Gastrocnemius medialis (tissue), 4 donors: ENCODE measurements at regions not wholly inside any gene's neighbourhood (a gene's known extent, or its start where the extent isn't known, plus 50 kb on each side); places are given as distances from the start of the nearest gene placed in this dataset.

Experiments
- ATAC-seq, 2 donors: fragments of 150-250 bp; one replicate each; pipeline ENCODE4 v1.9.1; 2016
- DNase-seq, 2 donors: peaks; one replicate each; pipeline ENCODE4 v3.0.0-alpha.2; 2019
- H3K27ac ChIP-seq, 4 donors: fragments of 200-600 bp; sonication (generic); 1 replicate in 1 of 4; 2 replicates in 3 of 4; pipeline ENCODE4 v1.5.1; 2016 to 2018; ENCODE audit warnings: mild to moderate bottlenecking in 2 of 4, moderate library complexity in 1 of 4
- H3K27me3 ChIP-seq, 3 donors: fragments of 200-600 bp; sonication (generic) in 2 of 3; 1 replicate in 1 of 3; 2 replicates in 2 of 3; pipeline versions ENCODE4 v1.5.1 to v1.6.0; 2016 to 2019; ENCODE audit warnings: mild to moderate bottlenecking in 1 of 3, moderate library complexity in 1 of 3
- H3K36me3 ChIP-seq, 2 donors: fragments of 200-600 bp; sonication (generic) in 1 of 2; one replicate each; pipeline ENCODE4 v1.5.1; 2017 to 2018
- H3K4me1 ChIP-seq, 2 donors: fragments of 200-600 bp; sonication (generic) in 1 of 2; one replicate each; pipeline ENCODE4 v1.5.1; 2016 to 2017; ENCODE audit warnings: mild to moderate bottlenecking in 2 of 2
- H3K4me3 ChIP-seq, 4 donors: fragments of 200-600 bp; sonication (generic) in 3 of 4; 1 replicate in 1 of 4; 2 replicates in 3 of 4; pipeline ENCODE4 v1.5.1; 2016 to 2019; ENCODE audit warnings: mild to moderate bottlenecking in 2 of 4
- H3K9me3 ChIP-seq, 3 donors: fragments of 200-600 bp; sonication (generic) in 2 of 3; 1 replicate in 1 of 3; 2 replicates in 2 of 3; pipeline ENCODE4 v1.5.1; 2016 to 2019
- CTCF ChIP-seq, 5 experiments: fragments of 450-650 bp in 3 of 5; fragments of 200-600 bp in 2 of 5; sonication (generic) in 2 of 5; IDR thresholded peaks in 4 of 5; conservative IDR thresholded peaks in 1 of 5; 1 replicate in 4 of 5; 2 replicates in 1 of 5; pipeline ENCODE4 v1.5.1; 2016 to 2019; ENCODE audit warnings: antibody characterized with exemption in 5 of 5, mild to moderate bottlenecking in 3 of 5, moderate library complexity in 3 of 5
- POLR2A ChIP-seq, 2 donors: fragments of 450-650 bp; IDR thresholded peaks; one replicate each; pipeline ENCODE4 v1.6.1; 2017; ENCODE audit warnings: antibody characterized with exemption in 2 of 2, mild to moderate bottlenecking in 2 of 2, moderate library complexity in 2 of 2
- in situ Hi-C, 4 donors: fragments of 200-750 bp; cut with MboI; loops; one replicate each; pipeline versions ENCODE4 v1.15.0 to v1.8.0; 2017; ENCODE audit warnings: low sequenced_read_pairs in 4 of 4
- intact Hi-C: fragments of 100-400 bp; cut with DNase I; formaldehyde crosslinking; loops from one replicate; pipeline ENCODE4 v1.15.1; 2023; ENCODE audit warnings: low total_unique reads

- Histone ChIP-seq H3K4me1 (no peaks in the 10 kb centered on the region), H3K36me3 (no peaks in the 10 kb centered on the region), H3K4me3 (no peak overlapping the region), H3K27me3 (no peaks in the 10 kb centered on the region), H3K27ac (no peak overlapping the region), H3K9me3 (no peaks in the 10 kb centered on the region)
- ATAC-seq, result no peak
- TF ChIP-seq POLR2A (IDR thresholded peaks at IDR 0.05) (no peak), CTCF (IDR thresholded peaks at IDR 0.05 in 4 of 5, conservative IDR thresholded peaks at IDR 0.05 in 1 of 5) (no peak)
- in situ Hi-C loops (no loop called here), intact Hi-C loops (no loop called here)
- no peak for DNase-seq
Observed at GRCh38 chr6:44676246-44676790, 288.8 kb downstream of the CDC5L start.

- intact Hi-C loops (no loop called here), in situ Hi-C loops (no loop called here)
- no peak overlapping the region for H3K27ac ChIP-seq
- no peaks in the 10 kb centered on the region for H3K27me3 ChIP-seq
- no peak for DNase-seq
- TF ChIP-seq POLR2A (IDR thresholded peaks at IDR 0.05) (no peak), CTCF (IDR thresholded peaks at IDR 0.05 in 4 of 5, conservative IDR thresholded peaks at IDR 0.05 in 1 of 5) (no peak)
- no peak for ATAC-seq
- H3K9me3 ChIP-seq, result no peaks in the 10 kb centered on the region
- H3K36me3 ChIP-seq, result no peaks in the 10 kb centered on the region
- no peaks in the 10 kb centered on the region for H3K4me1 ChIP-seq
- H3K4me3 ChIP-seq, result no peak overlapping the region
Observed at GRCh38 chr6:44676826-44677433, 289.4 kb downstream of the CDC5L start.

DNA sequence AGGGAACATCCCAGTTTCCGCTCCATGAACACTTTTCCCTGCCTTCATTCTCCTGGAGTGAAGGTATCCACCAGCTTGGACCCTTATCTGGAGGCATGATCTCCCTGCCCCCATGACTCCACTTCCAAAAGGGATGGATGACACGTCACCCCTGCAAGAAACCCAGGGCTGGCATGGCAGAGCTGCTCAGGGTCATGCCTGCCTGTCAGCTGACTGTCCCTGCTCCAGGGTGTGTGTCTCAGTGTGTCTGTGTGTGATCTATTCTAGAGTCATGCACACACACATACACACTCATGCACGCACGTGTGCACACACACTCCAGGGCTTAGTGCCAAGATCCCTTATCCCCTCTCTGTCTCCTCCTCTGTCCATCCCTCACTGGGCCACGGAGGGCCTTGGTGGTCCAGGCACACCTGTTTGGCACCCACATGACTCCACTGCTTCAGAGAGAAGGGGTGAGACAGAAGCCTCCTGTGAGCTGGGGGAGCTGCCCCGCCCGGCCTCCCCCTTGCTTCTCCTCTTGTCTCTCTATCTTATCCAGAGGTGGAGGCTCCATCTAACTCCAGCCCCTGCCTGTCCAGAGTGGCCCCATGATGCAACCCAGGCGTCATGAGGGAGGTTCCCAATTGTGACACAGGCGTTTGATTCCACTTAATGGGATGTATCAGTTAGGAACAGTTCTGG, 290.9 kb downstream of the CDC5L start:
- Histone ChIP-seq H3K36me3 (no peaks in the 10 kb centered on the region), H3K4me3 (no peak overlapping the region), H3K9me3 (no peaks in the 10 kb centered on the region), H3K27me3 (no peaks in the 10 kb centered on the region), H3K4me1 (no peaks in the 10 kb centered on the region), H3K27ac (no peak overlapping the region)
- no peak for TF ChIP-seq POLR2A (IDR thresholded peaks at IDR 0.05)
- no peak for TF ChIP-seq CTCF (IDR thresholded peaks at IDR 0.05 in 4 of 5, conservative IDR thresholded peaks at IDR 0.05 in 1 of 5)
- intact Hi-C loops, result no loop called here
- in situ Hi-C loops, result no loop called here
- DNase-seq (no peak), ATAC-seq (no peak)

GRCh38 chr6:44679438-44680201, 292.1 kb downstream of the CDC5L start:
- intact Hi-C loops (no loop called here), in situ Hi-C loops (no loop called here)
- no peak overlapping the region for H3K4me3 ChIP-seq
- no peaks in the 10 kb centered on the region for H3K4me1 ChIP-seq
- DNase-seq (no peak), ATAC-seq (no peak)
- H3K27ac ChIP-seq, result no peak overlapping the region
- TF ChIP-seq POLR2A (IDR thresholded peaks at IDR 0.05) (no peak), CTCF (IDR thresholded peaks at IDR 0.05 in 4 of 5, conservative IDR thresholded peaks at IDR 0.05 in 1 of 5) (no peak)
- no peaks in the 10 kb centered on the region for H3K9me3 ChIP-seq
- no peaks in the 10 kb centered on the region for H3K36me3 ChIP-seq
- H3K27me3 ChIP-seq, result no peaks in the 10 kb centered on the region
